Hematopoietic multipotent progenitor cell treated with erythropoietin and hydrocortisone succinate and interleukin-3 and kit ligand, for 6 days (in vitro differentiated cells): ENCODE measurements at regions not wholly inside any gene's neighbourhood (a gene's known extent, or its start where the extent isn't known, plus 50 kb on each side); places are given as distances from the start of the nearest gene placed in this dataset.

Source experiments
- DNase-seq: peaks from one replicate; pipeline ENCODE4 v3.0.0-alpha.2; 2015

- DNase-seq: no peak
Observed at GRCh38 chr6:122078481-122078880, 321.0 kb upstream of the HSF2 start.

GRCh38 chr6:122079916-122080315 is 319.5 kb upstream of the HSF2 start:
- no peak for DNase-seq

GRCh38 chr6:122081921-122082320 is 317.5 kb upstream of the HSF2 start:
- DNase-seq: no peak

- no peak for DNase-seq
Observed at GRCh38 chr6:122082370-122082769, 317.1 kb upstream of the HSF2 start.

GRCh38 chr6:122092366-122092765 is 307.1 kb upstream of the HSF2 start:
- no peak for DNase-seq

GRCh38 chr6:122098201-122098678 is 301.2 kb upstream of the HSF2 start:
- DNase-seq: no peak

- DNase-seq: no peak
Observed at GRCh38 chr6:122102026-122102425, 297.4 kb upstream of the HSF2 start.

- DNase-seq: no peak
Observed at GRCh38 chr6:122107256-122107852, 292.1 kb upstream of the HSF2 start.

GRCh38 chr6:122109075-122109474 is 290.4 kb upstream of the HSF2 start:
- DNase-seq: no peak

GRCh38 chr6:122114717-122115116 is 284.7 kb upstream of the HSF2 start:
- no peak for DNase-seq

- DNase-seq: no peak
Observed at GRCh38 chr6:122116119-122116834, 283.2 kb upstream of the HSF2 start.

- DNase-seq: no peak
Observed at GRCh38 chr6:122116835-122117627, 282.4 kb upstream of the HSF2 start.

- no peak for DNase-seq
Observed at GRCh38 chr6:122118945-122119506, 280.4 kb upstream of the HSF2 start.

- DNase-seq: no peak
Observed at GRCh38 chr6:122122202-122122601, 277.2 kb upstream of the HSF2 start.

GRCh38 chr6:122122686-122123085 is 276.8 kb upstream of the HSF2 start:
- no peak for DNase-seq

GRCh38 chr6:122124908-122125307 is 274.5 kb upstream of the HSF2 start:
- DNase-seq: no peak

- DNase-seq: no peak
Observed at GRCh38 chr6:122126894-122127293, 272.6 kb upstream of the HSF2 start.

GRCh38 chr6:122128445-122128844 is 271.0 kb upstream of the HSF2 start:
- no peak for DNase-seq

GRCh38 chr6:122129313-122130025 is 270.0 kb upstream of the HSF2 start:
- no peak for DNase-seq

GRCh38 chr6:122130026-122130348 is 269.5 kb upstream of the HSF2 start:
- no peak for DNase-seq

- DNase-seq: no peak
Observed at GRCh38 chr6:122130518-122130917, 268.9 kb upstream of the HSF2 start.

- no peak for DNase-seq
Observed at GRCh38 chr6:122136386-122136785, 263.1 kb upstream of the HSF2 start.

- no peak for DNase-seq
Observed at GRCh38 chr6:122140031-122140430, 259.4 kb upstream of the HSF2 start.
